Ascending aorta (tissue), 2 donors: ENCODE measurements at regions not wholly inside any gene's neighbourhood (a gene's known extent, or its start where the extent isn't known, plus 50 kb on each side); places are given as distances from the start of the nearest gene placed in this dataset.

ENCODE experiments used
- DNase-seq, 2 donors: peaks; one replicate each; pipeline ENCODE4 v3.0.0-alpha.2; 2019; ENCODE audit warnings: low spot score in 2 of 2
- H3K27ac ChIP-seq, 2 donors: fragments of 200-600 bp; sonication (generic); one replicate each; pipeline ENCODE4 v1.5.1; 2016 to 2017; ENCODE audit warnings: mild to moderate bottlenecking in 1 of 2
- H3K27me3 ChIP-seq: fragments of 200-600 bp; sonication (generic); one replicate; pipeline ENCODE4 v1.5.1; 2017
- H3K36me3 ChIP-seq, 2 donors: fragments of 200-600 bp; sonication (generic); one replicate each; pipeline ENCODE4 v1.5.1; 2016
- H3K4me1 ChIP-seq, 2 donors: fragments of 200-600 bp; sonication (generic); one replicate each; pipeline ENCODE4 v1.5.1; 2016 to 2017; ENCODE audit warnings: mild to moderate bottlenecking in 1 of 2
- H3K4me3 ChIP-seq, 2 donors: fragments of 200-600 bp; sonication (generic); one replicate each; pipeline ENCODE4 v1.5.1; 2016 to 2017; ENCODE audit warnings: mild to moderate bottlenecking in 1 of 2
- H3K9me3 ChIP-seq, 2 donors: fragments of 200-600 bp; sonication (generic); one replicate each; pipeline ENCODE4 v1.5.1; 2016
- CTCF ChIP-seq, 3 experiments: fragments of 200-600 bp in 2 of 3; fragments of 450-650 bp in 1 of 3; sonication (generic) in 2 of 3; IDR thresholded peaks; one replicate each; pipeline ENCODE4 v1.5.1; 2016 to 2019; ENCODE audit warnings: antibody characterized with exemption in 3 of 3, mild to moderate bottlenecking in 1 of 3, moderate library complexity in 1 of 3
- intact Hi-C: fragments of 100-400 bp; cut with DNase I; formaldehyde crosslinking; loops from one replicate; pipeline ENCODE4 v1.15.1; 2023

GRCh38 chr9:87294126-87294525 is 203.5 kb upstream of the DAPK1 start:
- intact Hi-C loops, result no loop called here
- Histone ChIP-seq H3K36me3 (no peaks in the 10 kb centered on the region), H3K9me3 (peaks cover 0 to 8% of the 10 kb centered on the region in 2 donors), H3K27me3 (no peaks in the 10 kb centered on the region), H3K27ac (no peak overlapping the region), H3K4me1 (peaks cover 0 to 4% of the 10 kb centered on the region in 2 donors), H3K4me3 (no peak overlapping the region)
- no peak for DNase-seq
- no peak for TF ChIP-seq CTCF (IDR thresholded peaks at IDR 0.05)

GRCh38 chr9:87300915-87301314 is 196.8 kb upstream of the DAPK1 start:
- H3K4me1 ChIP-seq, result peaks cover 0 to 4% of the 10 kb centered on the region in 2 donors
- no peak for DNase-seq
- no peaks in the 10 kb centered on the region for H3K9me3 ChIP-seq
- TF ChIP-seq CTCF (IDR thresholded peaks at IDR 0.05), result no peak
- H3K27me3 ChIP-seq, result no peaks in the 10 kb centered on the region
- no peaks in the 10 kb centered on the region for H3K36me3 ChIP-seq
- H3K4me3 ChIP-seq, result no peak overlapping the region
- no peak overlapping the region for H3K27ac ChIP-seq
- intact Hi-C loops, result no loop called here

- H3K4me1 ChIP-seq, result peaks cover 0 to 4% of the 10 kb centered on the region in 2 donors
- no peak for DNase-seq
- TF ChIP-seq CTCF (IDR thresholded peaks at IDR 0.05), result no peak
- H3K9me3 ChIP-seq, result no peaks in the 10 kb centered on the region
- no peak overlapping the region for H3K4me3 ChIP-seq
- H3K36me3 ChIP-seq, result no peaks in the 10 kb centered on the region
- H3K27me3 ChIP-seq, result no peaks in the 10 kb centered on the region
- intact Hi-C loops, result no loop called here
- H3K27ac ChIP-seq, result no peak overlapping the region
Observed at GRCh38 chr9:87301371-87301770, 196.3 kb upstream of the DAPK1 start.

- H3K36me3 ChIP-seq, result no peaks in the 10 kb centered on the region
- no peak for DNase-seq
- H3K4me3 ChIP-seq, result no peak overlapping the region
- H3K27ac ChIP-seq, result peak overlapping the region; percentile 14 to 34
- H3K27me3 ChIP-seq, result no peaks in the 10 kb centered on the region
- peaks cover 0 to 4% of the 10 kb centered on the region in 2 donors for H3K4me1 ChIP-seq
- TF ChIP-seq CTCF (IDR thresholded peaks at IDR 0.05), result no peak
- intact Hi-C loops, result no loop called here
- H3K9me3 ChIP-seq, result no peaks in the 10 kb centered on the region
Observed at GRCh38 chr9:87305151-87305550, 192.5 kb upstream of the DAPK1 start.

- intact Hi-C loops, result no loop called here
- peaks cover 0 to 4% of the 10 kb centered on the region in 2 donors for H3K4me1 ChIP-seq
- no peak for DNase-seq
- no peaks in the 10 kb centered on the region for H3K36me3 ChIP-seq
- TF ChIP-seq CTCF (IDR thresholded peaks at IDR 0.05), result no peak
- no peaks in the 10 kb centered on the region for H3K9me3 ChIP-seq
- H3K4me3 ChIP-seq, result no peak overlapping the region
- no peak overlapping the region for H3K27ac ChIP-seq
- no peaks in the 10 kb centered on the region for H3K27me3 ChIP-seq
Observed at GRCh38 chr9:87306006-87306405, 191.7 kb upstream of the DAPK1 start.

- Histone ChIP-seq H3K36me3 (no peaks in the 10 kb centered on the region), H3K27me3 (no peaks in the 10 kb centered on the region), H3K4me1 (peaks cover 0 to 4% of the 10 kb centered on the region in 2 donors), H3K9me3 (no peaks in the 10 kb centered on the region), H3K27ac (no peak overlapping the region), H3K4me3 (no peak overlapping the region)
- intact Hi-C loops, result no loop called here
- no peak for DNase-seq
- TF ChIP-seq CTCF (IDR thresholded peaks at IDR 0.05), result no peak
Observed at GRCh38 chr9:87307848-87308247, 189.8 kb upstream of the DAPK1 start.
